LNCaP clone FGC (cell line): ENCODE measurements at regions not wholly inside any gene's neighbourhood (a gene's known extent, or its start where the extent isn't known, plus 50 kb on each side); places are given as distances from the start of the nearest gene placed in this dataset.
"Not testable (repeated sequence)": the region's sequence is repeated elsewhere in the genome, so short reads cannot be mapped to it uniquely, and the experiment has no call there.

Experiments used
- DNase-seq: peaks from one replicate; pipeline ENCODE4 v3.0.0-alpha.2; 2011; ENCODE audit warnings: low read depth
- H3K4me3 ChIP-seq: 2 replicates; pipeline ENCODE4 v1.5.1; 2011; ENCODE audit warnings: mild to moderate bottlenecking, low read depth, low read length, control low read depth
- TF ChIP-seq, protein P1 (sequence below): IDR thresholded peaks from 2 replicates; pipeline ENCODE4 v1.5.1; 2012; ENCODE audit warnings: mild to moderate bottlenecking; ENCODE audit not compliant: control insufficient read depth, insufficient read depth; ENCODE audit errors: extremely low read depth

DNA sequence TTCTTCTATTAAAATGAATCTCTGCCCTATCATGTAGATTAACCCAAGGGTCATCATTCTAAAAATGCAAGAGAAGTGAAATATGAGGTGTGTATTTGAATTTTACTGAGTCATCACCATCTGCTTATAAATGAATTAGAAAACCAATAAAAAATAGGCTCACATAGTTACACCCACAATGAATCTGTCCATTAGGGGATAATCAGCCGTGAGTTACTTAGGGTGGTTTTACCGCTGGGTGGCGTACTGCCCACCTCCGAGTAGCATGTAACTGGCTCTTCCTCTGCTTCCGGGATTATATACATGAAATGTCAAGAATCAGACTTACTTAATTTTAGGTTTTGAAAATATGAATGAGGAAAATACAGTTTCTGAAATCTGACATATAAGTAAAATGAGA lies 332.9 kb upstream of the CCNG1 start:
- H3K4me3 ChIP-seq: no peak overlapping the region
- no peak for DNase-seq
- TF ChIP-seq, protein P1, sequence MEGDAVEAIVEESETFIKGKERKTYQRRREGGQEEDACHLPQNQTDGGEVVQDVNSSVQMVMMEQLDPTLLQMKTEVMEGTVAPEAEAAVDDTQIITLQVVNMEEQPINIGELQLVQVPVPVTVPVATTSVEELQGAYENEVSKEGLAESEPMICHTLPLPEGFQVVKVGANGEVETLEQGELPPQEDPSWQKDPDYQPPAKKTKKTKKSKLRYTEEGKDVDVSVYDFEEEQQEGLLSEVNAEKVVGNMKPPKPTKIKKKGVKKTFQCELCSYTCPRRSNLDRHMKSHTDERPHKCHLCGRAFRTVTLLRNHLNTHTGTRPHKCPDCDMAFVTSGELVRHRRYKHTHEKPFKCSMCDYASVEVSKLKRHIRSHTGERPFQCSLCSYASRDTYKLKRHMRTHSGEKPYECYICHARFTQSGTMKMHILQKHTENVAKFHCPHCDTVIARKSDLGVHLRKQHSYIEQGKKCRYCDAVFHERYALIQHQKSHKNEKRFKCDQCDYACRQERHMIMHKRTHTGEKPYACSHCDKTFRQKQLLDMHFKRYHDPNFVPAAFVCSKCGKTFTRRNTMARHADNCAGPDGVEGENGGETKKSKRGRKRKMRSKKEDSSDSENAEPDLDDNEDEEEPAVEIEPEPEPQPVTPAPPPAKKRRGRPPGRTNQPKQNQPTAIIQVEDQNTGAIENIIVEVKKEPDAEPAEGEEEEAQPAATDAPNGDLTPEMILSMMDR: 0 out of 2 replicates have a peak, but pooled peaks have one; percentile 26

DNA sequence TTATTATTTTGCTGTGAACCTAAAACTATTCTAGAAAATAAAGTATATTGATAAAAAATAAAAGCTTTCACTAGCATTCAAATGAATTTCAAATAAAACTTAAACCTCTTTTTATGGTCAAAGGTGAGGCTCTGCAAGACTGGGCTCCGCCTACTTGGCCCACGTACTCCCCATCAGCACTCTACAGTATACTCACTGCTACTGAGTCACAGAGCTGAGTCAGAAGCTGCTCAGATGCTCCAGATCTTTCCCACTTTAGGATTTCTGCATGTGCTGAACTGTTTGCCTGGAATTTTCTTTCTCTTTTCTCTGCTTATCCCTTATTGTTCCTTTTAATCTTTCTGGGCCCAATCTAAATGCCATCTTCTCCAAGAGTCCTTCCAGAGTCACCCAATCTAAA lies 331.9 kb upstream of the CCNG1 start:
- TF ChIP-seq, protein P1: no peak
- no peak for DNase-seq
- no peak overlapping the region for H3K4me3 ChIP-seq

DNA sequence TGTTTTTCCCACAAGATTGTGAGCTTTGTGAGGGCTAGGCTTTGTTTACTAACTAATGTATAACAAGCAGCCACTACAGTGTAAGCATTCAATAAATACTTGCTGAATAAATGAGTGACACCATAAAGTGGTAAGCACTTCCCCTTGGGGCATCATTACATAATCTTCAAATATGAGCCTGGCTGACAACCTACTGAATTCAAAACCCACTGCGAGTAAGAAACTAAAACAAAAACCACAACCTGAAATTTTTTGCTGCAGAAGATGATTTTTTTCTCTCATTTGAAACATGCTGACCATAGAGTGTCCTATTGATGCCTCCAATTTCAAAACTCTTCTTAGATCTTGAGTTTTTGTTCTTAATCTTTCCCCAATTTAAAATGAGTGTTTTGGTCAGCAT lies 331.3 kb upstream of the CCNG1 start:
- H3K4me3 ChIP-seq: no peak overlapping the region
- DNase-seq: no peak
- TF ChIP-seq, protein P1: no peak

DNA sequence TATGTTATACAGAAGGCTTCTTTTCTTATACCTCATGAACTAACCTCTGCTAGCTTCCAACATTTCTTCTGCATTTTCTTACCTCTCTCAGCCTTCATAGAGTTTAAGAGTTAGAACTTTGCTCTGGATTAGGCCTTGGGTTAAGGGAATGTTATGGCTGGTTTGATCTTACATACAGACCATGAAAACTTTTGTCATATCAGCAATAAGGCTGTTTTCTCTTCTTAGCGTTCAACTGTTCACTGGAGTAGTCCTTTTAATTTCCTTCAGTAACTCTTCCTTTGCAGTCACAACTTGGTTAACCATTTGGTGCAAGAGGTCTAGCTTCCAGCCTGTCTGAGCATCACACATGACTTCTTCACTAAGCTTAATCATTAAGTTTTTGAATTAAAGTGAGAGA lies 329.0 kb upstream of the CCNG1 start:
- TF ChIP-seq, protein P1: no peak
- no peak for DNase-seq
- H3K4me3 ChIP-seq: no peak overlapping the region

DNA sequence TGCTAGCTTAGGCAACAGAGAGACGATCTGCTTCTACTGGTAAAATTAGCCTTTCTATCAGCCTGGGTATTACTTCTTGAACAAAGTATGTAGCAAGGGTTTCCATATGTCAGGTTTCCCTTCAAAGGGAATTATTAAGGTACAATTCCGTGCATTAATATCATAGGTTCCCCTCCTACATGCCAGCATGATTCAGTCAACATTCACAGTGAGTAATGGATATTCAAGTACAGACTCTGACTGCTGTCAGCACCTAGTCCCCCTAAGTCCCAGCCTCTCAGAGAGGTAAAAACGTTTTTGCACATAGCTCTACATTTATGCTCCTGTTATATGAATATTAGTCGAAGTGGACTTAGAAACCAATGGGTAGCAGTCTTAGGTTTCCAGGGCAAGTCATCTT lies 322.4 kb upstream of the CCNG1 start:
- DNase-seq: no peak

DNA sequence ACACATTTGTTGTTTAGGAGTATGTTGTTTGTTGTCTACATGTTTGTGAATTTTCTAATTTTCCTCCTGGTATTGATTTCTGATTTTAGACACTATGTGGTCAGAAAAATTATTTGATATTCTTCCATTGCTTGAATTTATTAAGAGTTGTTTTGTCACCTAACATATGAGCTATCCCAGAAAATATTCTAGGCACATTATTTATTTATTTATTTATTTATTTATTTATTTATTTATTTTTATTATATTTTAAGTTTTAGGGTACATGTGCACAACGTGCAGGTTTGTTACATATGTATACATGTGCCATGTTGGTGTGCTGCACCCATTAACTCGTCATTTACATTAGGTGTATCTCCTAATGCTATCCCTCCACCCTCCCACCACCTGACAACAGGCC lies 320.8 kb upstream of the CCNG1 start:
- H3K4me3 ChIP-seq, DNase-seq: not testable (repeated sequence)

More for the DNA sequence above, 322.4 kb upstream of the CCNG1 start:
- no peak overlapping the region for H3K4me3 ChIP-seq
- TF ChIP-seq, protein P1: no peak

DNA sequence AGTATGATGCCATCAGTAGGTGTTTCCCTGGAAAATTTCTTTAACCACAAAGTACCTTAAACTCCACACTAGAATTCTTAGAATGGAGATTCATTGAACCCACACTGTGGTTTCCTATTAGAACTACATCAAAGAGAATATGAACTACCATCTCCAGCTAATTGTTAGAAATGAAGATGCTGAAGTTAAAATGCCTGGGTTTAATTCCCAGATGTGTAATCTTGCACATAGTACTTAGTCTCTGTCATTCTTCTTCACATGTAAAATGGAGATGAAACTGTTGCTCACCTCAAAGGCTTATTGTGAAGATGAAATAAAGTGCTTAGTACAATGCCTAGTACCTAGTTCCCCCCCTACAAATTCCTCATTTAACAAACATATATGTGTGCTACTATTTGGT lies 303.3 kb upstream of the CCNG1 start:
- no peak for DNase-seq
- H3K4me3 ChIP-seq: no peak overlapping the region
- TF ChIP-seq, protein P1: no peak

DNA sequence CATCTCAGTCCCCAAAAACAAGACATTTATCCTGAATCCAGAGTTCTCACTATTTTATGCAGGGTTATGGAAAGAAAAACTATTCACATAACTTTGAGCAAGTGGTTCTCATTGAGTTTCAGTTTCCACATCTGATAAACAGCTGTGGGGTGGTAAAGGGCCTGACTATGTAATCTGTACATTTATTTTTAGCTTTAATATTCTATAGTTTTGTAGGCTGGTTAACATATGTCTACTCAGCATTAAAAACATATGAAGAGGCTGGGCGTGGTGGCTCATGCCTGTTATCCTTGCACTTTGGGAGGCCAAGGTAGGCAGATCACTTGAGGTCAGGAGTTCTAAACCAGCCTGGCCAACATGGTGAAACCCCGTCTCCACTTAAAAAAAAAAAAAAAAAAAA lies 301.5 kb upstream of the CCNG1 start:
- no peak for DNase-seq
- TF ChIP-seq, protein P1: no peak
- no peak overlapping the region for H3K4me3 ChIP-seq
